IMR-90 (cell line): ENCODE measurements at regions not wholly inside any gene's neighbourhood (a gene's known extent, or its start where the extent isn't known, plus 50 kb on each side); places are given as distances from the start of the nearest gene placed in this dataset.

Experiments used
- ATAC-seq: fragments of 200-7000 bp; cut with Tn5 transposase; 2 replicates; pipeline ENCODE4 v1.9.1; 2020; ENCODE audit warnings: low read depth, mild to moderate bottlenecking, moderate library complexity
- BruUV-seq: library from RNA; stranded (reverse); fragments of 400-500 nt; replicated peaks from 2 replicates; lab custom pipeline; 2021; lab: Mats Ljungman, UMichigan
- CTCF ChIA-PET: fragments of 300-600 bp; formaldehyde crosslinking; extraction: SDS; loops from one replicate; lab custom pipeline; 2021; ENCODE audit warnings: antibody characterized with exemption; lab: Yijun Ruan, JAX
- POLR2A ChIA-PET: fragments of 300-600 bp; sonication (Branson Sonifier 250); formaldehyde crosslinking; loops from one replicate; lab custom pipeline; 2022; ENCODE audit warnings: antibody characterized with exemption; ENCODE audit not compliant: unreplicated experiment; lab: Charles Lee
- DNase-seq: peaks from one replicate; pipeline ENCODE4 v3.0.0; 2013
- H2AFZ ChIP-seq: replicated peaks from 2 replicates; pipeline ENCODE3; 2013; ENCODE audit warnings: low read length, mild to moderate bottlenecking; ENCODE audit not compliant: poor library complexity
- H2AK5ac ChIP-seq: 2 replicates; pipeline ENCODE4 v1.6.1; 2013; ENCODE audit warnings: low read depth, low read length, inconsistent platforms
- H2AK9ac ChIP-seq: replicated peaks from 2 replicates; pipeline ENCODE3; 2013; ENCODE audit warnings: mild to moderate bottlenecking, low read depth, low read length, moderate library complexity; ENCODE audit not compliant: poor library complexity
- H2BK120ac ChIP-seq: 2 replicates; pipeline ENCODE4 v1.6.1; 2013; ENCODE audit warnings: low read depth, low read length, inconsistent platforms
- H2BK15ac ChIP-seq: 3 replicates; pipeline ENCODE4 v1.6.1; 2013; ENCODE audit warnings: low read depth, low read length, inconsistent platforms
- H2BK20ac ChIP-seq: 2 replicates; pipeline ENCODE4 v1.6.1; 2013; ENCODE audit warnings: low read depth, mild to moderate bottlenecking, inconsistent platforms, low read length, moderate library complexity
- H2BK5ac ChIP-seq: 2 replicates; pipeline ENCODE4 v1.6.1; 2013; ENCODE audit warnings: mild to moderate bottlenecking, low read depth, low read length, inconsistent platforms; ENCODE audit not compliant: poor library complexity, severe bottlenecking
- H3K14ac ChIP-seq: replicated peaks from 2 replicates; pipeline ENCODE4 v1.6.1; 2013; ENCODE audit warnings: low read depth, low read length, inconsistent platforms
- H3K18ac ChIP-seq: 2 replicates; pipeline ENCODE4 v1.6.1; 2013; ENCODE audit warnings: low read depth, low read length, control low read depth
- H3K23ac ChIP-seq: 2 replicates; pipeline ENCODE4 v1.6.1; 2013; ENCODE audit warnings: low read depth, low read length, inconsistent platforms
- H3K27ac ChIP-seq: 2 replicates; pipeline ENCODE4 v1.5.1; 2013; ENCODE audit warnings: mild to moderate bottlenecking, control low read depth, low read length; ENCODE audit not compliant: insufficient read depth
- H3K27me3 ChIP-seq: 2 replicates; pipeline ENCODE4 v1.6.1; 2013; ENCODE audit warnings: low read length; ENCODE audit not compliant: control insufficient read depth, insufficient read depth
- H3K36me3 ChIP-seq: 2 replicates; pipeline ENCODE4 v1.6.1; 2013; ENCODE audit warnings: low read length, mixed read lengths; ENCODE audit not compliant: control insufficient read depth, insufficient read depth
- H3K4ac ChIP-seq: 2 replicates; pipeline ENCODE4 v1.6.1; 2013; ENCODE audit warnings: low read depth, low read length, inconsistent platforms
- H3K4me1 ChIP-seq: 2 replicates; pipeline ENCODE4 v1.6.1; 2013; ENCODE audit warnings: low read length, mixed read lengths; ENCODE audit not compliant: control insufficient read depth, insufficient read depth
- H3K4me2 ChIP-seq: 2 replicates; pipeline ENCODE4 v1.6.1; 2013; ENCODE audit warnings: low read depth, mild to moderate bottlenecking, control low read depth, low read length, moderate library complexity
- H3K4me3 ChIP-seq: 2 replicates; pipeline ENCODE4 v1.5.1; 2013; ENCODE audit warnings: low read depth, mild to moderate bottlenecking, control low read depth, low read length, moderate library complexity; ENCODE audit not compliant: insufficient read depth
- H3K56ac ChIP-seq: 2 replicates; pipeline ENCODE4 v1.6.1; 2013; ENCODE audit warnings: low read length, inconsistent platforms; ENCODE audit not compliant: insufficient read depth; ENCODE audit errors: extremely low read depth
- H3K79me1 ChIP-seq, 2 experiments: 2 replicates each; pipeline ENCODE4 v1.6.1; 2013; ENCODE audit warnings: low read length in 2 of 2, inconsistent platforms in 1 of 2, low read depth in 1 of 2
- H3K9ac ChIP-seq: 2 replicates; pipeline ENCODE4 v1.6.1; 2013; ENCODE audit warnings: low read depth, low read length, control low read depth
- H3K9me1 ChIP-seq: 2 replicates; pipeline ENCODE4 v1.6.1; 2013; ENCODE audit warnings: low read length, inconsistent platforms; ENCODE audit not compliant: insufficient read depth
- H3K9me3 ChIP-seq: 2 replicates; pipeline ENCODE4 v1.6.1; 2013; ENCODE audit warnings: low read length; ENCODE audit not compliant: control insufficient read depth, insufficient read depth
- H4K20me1 ChIP-seq: 2 replicates; pipeline ENCODE4 v1.6.1; 2013; ENCODE audit warnings: low read length, inconsistent platforms; ENCODE audit not compliant: insufficient read depth
- H4K5ac ChIP-seq: 2 replicates; pipeline ENCODE4 v1.6.1; 2013; ENCODE audit warnings: mild to moderate bottlenecking, low read depth, low read length, control low read depth
- H4K8ac ChIP-seq, 2 experiments: 2 replicates each; pipeline ENCODE4 v1.6.1; 2013; ENCODE audit warnings: low read depth in 2 of 2, low read length in 2 of 2, control low read depth in 1 of 2, inconsistent platforms in 1 of 2
- H4K91ac ChIP-seq: 2 replicates; pipeline ENCODE4 v1.6.1; 2013; ENCODE audit warnings: low read depth, low read length, inconsistent platforms; ENCODE audit not compliant: insufficient read depth
- BHLHE40 ChIP-seq: fragments of 150-350 bp; IDR thresholded peaks from 2 replicates; pipeline ENCODE4 v1.6.1; 2016; ENCODE audit warnings: mild to moderate bottlenecking, low read depth, low read length
- CEBPB ChIP-seq: IDR thresholded peaks from 2 replicates; pipeline ENCODE4 v1.6.1; 2012; ENCODE audit warnings: low read depth, low read length, improper control_type of control experiment
- CHD1 ChIP-seq: IDR thresholded peaks from 2 replicates; pipeline ENCODE4 v1.6.1; 2012; ENCODE audit warnings: low read depth, low read length, improper control_type of control experiment
- FOS ChIP-seq: fragments of 150-350 bp; IDR thresholded peaks from 2 replicates; pipeline ENCODE4 v1.6.1; 2016; ENCODE audit warnings: low read depth, low read length
- MAFK ChIP-seq: IDR thresholded peaks from 2 replicates; pipeline ENCODE4 v1.6.1; 2012; ENCODE audit warnings: low read depth, low read length, improper control_type of control experiment
- MAZ ChIP-seq: IDR thresholded peaks from 2 replicates; pipeline ENCODE4 v1.6.1; 2012; ENCODE audit warnings: low read depth, mild to moderate bottlenecking, low read length, improper control_type of control experiment, moderate library complexity, borderline replicate concordance
- MXI1 ChIP-seq: IDR thresholded peaks from 2 replicates; pipeline ENCODE4 v1.6.1; 2012; ENCODE audit warnings: low read depth, mild to moderate bottlenecking, low read length, moderate library complexity, borderline replicate concordance
- NFE2L2 ChIP-seq: fragments of 150-350 bp; IDR thresholded peaks from 2 replicates; pipeline ENCODE4 v1.6.1; 2016; ENCODE audit warnings: low read depth, mild to moderate bottlenecking, low read length
- POLR2A ChIP-seq: IDR thresholded peaks from 2 replicates; pipeline ENCODE4 v1.6.1; 2012; ENCODE audit warnings: mild to moderate bottlenecking, low read depth, low read length
- RAD21 ChIP-seq: IDR thresholded peaks from 2 replicates; pipeline ENCODE4 v1.6.1; 2012; ENCODE audit warnings: low read length, improper control_type of control experiment
- RCOR1 ChIP-seq: IDR thresholded peaks from 2 replicates; pipeline ENCODE4 v1.6.1; 2012; ENCODE audit warnings: mild to moderate bottlenecking, low read length, improper control_type of control experiment; ENCODE audit not compliant: insufficient replicate concordance
- RFX5 ChIP-seq: IDR thresholded peaks from 2 replicates; pipeline ENCODE4 v1.8.0; 2012; ENCODE audit warnings: low read depth, mild to moderate bottlenecking, low read length, moderate library complexity
- SMC3 ChIP-seq: fragments of 150-350 bp; IDR thresholded peaks from 2 replicates; pipeline ENCODE4 v1.6.1; 2016; ENCODE audit warnings: low read depth, mild to moderate bottlenecking, antibody characterized with exemption, low read length, moderate library complexity
- WGBS, 2 experiments: methylation state at CpG; one replicate each; pipeline versions ENCODE4 v1.1.5 to v1.1.7; 2013; ENCODE audit warnings: missing lambda C conversion rate in 2 of 2; ENCODE audit not compliant: insufficient read length in 1 of 2; ENCODE audit errors: extremely low coverage in 2 of 2; 5-methylcytosine and 5-hydroxymethylcytosine counted together
- dilution Hi-C: fragments of 300-500 bp; cut with HindIII; formaldehyde crosslinking; loops from one replicate; pipeline ENCODE4 v1.14.3; 2018; ENCODE audit warnings: low sequenced_read_pairs; ENCODE audit not compliant: unreplicated experiment
- in situ Hi-C: fragments of 300-500 bp; cut with MboI; formaldehyde crosslinking; loops from 3 replicates; pipeline ENCODE4 v1.14.3; 2019; ENCODE audit warnings: low sequenced_read_pairs, inconsistent platforms, mixed read lengths
- intact Hi-C: fragments of 100-400 bp; cut with micrococcal nuclease; formaldehyde crosslinking; loops from 2 replicates; pipeline ENCODE4 v1.10.0; 2022
- TF ChIP-seq, protein P1 (sequence below): fragments of 150-350 bp; IDR thresholded peaks from 2 replicates; pipeline ENCODE4 v1.6.1; 2017; ENCODE audit warnings: mild to moderate bottlenecking, antibody characterized with exemption, low read length, low read depth
- TF ChIP-seq, protein P2 (sequence below): conservative IDR thresholded peaks from 2 replicates; pipeline ENCODE4 v1.5.1; 2012; ENCODE audit warnings: mild to moderate bottlenecking, low read depth, low read length, improper control_type of control experiment
- TF ChIP-seq, protein P3 (sequence below): fragments of 150-350 bp; IDR thresholded peaks from 2 replicates; pipeline ENCODE4 v1.6.1; 2016; ENCODE audit warnings: low read depth, mild to moderate bottlenecking, low read length, moderate library complexity, borderline replicate concordance

DNA sequence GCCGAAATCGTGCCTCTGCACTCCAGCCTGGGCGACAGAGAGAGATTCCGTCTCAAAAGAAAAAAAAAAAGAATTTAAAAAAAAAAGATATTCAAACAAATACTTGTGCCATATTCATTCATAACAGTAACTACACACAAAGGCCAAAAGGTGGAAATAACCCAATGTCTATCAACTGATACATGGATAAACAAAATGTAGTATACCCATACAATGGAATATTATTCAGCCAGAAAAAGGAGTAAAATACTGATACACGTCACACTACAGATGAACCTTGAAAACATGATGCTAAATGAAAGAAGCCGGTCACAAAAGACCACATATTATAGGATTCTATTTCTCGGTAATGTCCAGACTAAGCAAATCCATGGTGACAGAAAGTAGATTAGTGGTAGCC is 109.4 kb upstream of the SOD1 start:
- POLR2A ChIA-PET: no interaction called here
- Histone ChIP-seq H3K27ac (no peak overlapping the region), H3K9me1 (no peaks in the 10 kb centered on the region), H3K4me2 (no peak overlapping the region), H4K8ac (no peak overlapping the region), H4K91ac (no peak overlapping the region), H3K23ac (no peak overlapping the region), H3K36me3 (no peaks in the 10 kb centered on the region), H4K20me1 (no peaks in the 10 kb centered on the region), H3K9ac (no peak overlapping the region), H2BK5ac (no peak overlapping the region), H3K18ac (no peak overlapping the region), H2AK5ac (no peak overlapping the region), H2AFZ (no peak overlapping the region), H3K79me1 (no peaks in the 10 kb centered on the region), H2BK20ac (no peak overlapping the region), H3K4me3 (no peak overlapping the region), H3K4ac (no peak overlapping the region), H2BK120ac (no peak overlapping the region), H3K27me3 (peaks cover 12% of the 10 kb centered on the region), H4K5ac (no peak overlapping the region), H2BK15ac (no peak overlapping the region), H3K4me1 (no peaks in the 10 kb centered on the region), H3K14ac (no peak overlapping the region), H3K56ac (no peak overlapping the region), H2AK9ac (no peak overlapping the region), H3K9me3 (no peaks in the 10 kb centered on the region)
- ATAC-seq (no peak), DNase-seq (no peak)
- dilution Hi-C loops (no loop called here), in situ Hi-C loops (no loop called here), intact Hi-C loops (no loop called here)
- no CpG with 5 or more reads among the region's 7 CpGs for WGBS, 2 experiments
- BruUV-seq: no TSS peak
- TF ChIP-seq MAFK (no peak), MXI1 (no peak), FOS (no peak), RAD21 (no peak), POLR2A (no peak), MAZ (no peak), RCOR1 (no peak), NFE2L2 (no peak), CEBPB (no peak), RFX5 (no peak), SMC3 (no peak), CHD1 (no peak), BHLHE40 (no peak)
- TF ChIP-seq, protein P1, sequence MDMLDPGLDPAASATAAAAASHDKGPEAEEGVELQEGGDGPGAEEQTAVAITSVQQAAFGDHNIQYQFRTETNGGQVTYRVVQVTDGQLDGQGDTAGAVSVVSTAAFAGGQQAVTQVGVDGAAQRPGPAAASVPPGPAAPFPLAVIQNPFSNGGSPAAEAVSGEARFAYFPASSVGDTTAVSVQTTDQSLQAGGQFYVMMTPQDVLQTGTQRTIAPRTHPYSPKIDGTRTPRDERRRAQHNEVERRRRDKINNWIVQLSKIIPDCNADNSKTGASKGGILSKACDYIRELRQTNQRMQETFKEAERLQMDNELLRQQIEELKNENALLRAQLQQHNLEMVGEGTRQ: no peak
- TF ChIP-seq, protein P2, sequence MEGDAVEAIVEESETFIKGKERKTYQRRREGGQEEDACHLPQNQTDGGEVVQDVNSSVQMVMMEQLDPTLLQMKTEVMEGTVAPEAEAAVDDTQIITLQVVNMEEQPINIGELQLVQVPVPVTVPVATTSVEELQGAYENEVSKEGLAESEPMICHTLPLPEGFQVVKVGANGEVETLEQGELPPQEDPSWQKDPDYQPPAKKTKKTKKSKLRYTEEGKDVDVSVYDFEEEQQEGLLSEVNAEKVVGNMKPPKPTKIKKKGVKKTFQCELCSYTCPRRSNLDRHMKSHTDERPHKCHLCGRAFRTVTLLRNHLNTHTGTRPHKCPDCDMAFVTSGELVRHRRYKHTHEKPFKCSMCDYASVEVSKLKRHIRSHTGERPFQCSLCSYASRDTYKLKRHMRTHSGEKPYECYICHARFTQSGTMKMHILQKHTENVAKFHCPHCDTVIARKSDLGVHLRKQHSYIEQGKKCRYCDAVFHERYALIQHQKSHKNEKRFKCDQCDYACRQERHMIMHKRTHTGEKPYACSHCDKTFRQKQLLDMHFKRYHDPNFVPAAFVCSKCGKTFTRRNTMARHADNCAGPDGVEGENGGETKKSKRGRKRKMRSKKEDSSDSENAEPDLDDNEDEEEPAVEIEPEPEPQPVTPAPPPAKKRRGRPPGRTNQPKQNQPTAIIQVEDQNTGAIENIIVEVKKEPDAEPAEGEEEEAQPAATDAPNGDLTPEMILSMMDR: no peak
- TF ChIP-seq, protein P3, sequence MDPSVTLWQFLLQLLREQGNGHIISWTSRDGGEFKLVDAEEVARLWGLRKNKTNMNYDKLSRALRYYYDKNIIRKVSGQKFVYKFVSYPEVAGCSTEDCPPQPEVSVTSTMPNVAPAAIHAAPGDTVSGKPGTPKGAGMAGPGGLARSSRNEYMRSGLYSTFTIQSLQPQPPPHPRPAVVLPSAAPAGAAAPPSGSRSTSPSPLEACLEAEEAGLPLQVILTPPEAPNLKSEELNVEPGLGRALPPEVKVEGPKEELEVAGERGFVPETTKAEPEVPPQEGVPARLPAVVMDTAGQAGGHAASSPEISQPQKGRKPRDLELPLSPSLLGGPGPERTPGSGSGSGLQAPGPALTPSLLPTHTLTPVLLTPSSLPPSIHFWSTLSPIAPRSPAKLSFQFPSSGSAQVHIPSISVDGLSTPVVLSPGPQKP: no peak
- CTCF ChIA-PET: no interaction called here
